Right lung (tissue), 2 donors: ENCODE measurements at regions not wholly inside any gene's neighbourhood (a gene's known extent, or its start where the extent isn't known, plus 50 kb on each side); places are given as distances from the start of the nearest gene placed in this dataset.

Experiments
- DNase-seq, 2 donors: peaks; one replicate each; pipeline ENCODE4 v3.0.0-alpha.2; 2013

DNA sequence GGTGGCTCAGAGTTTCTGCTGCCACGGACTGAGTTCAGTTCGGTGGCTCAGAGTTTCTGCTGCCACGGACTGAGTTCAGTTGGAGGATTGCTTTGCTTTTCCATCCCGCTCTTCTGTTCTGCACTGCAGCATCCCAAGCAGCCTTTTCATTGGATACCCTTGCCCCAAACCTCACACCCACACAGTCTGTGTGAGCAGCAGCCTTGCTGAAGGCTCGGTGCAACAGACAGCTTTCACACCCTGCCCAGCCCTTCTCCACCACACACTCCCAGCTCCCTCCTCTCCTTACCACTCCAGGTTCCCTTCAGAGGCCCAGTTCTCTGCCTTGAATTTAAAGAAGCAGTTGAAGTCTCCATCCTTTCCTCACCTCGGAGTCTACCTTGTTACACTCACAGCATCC lies 52.5 kb upstream of the CHD6 start:
- DNase-seq, result no peak

DNA sequence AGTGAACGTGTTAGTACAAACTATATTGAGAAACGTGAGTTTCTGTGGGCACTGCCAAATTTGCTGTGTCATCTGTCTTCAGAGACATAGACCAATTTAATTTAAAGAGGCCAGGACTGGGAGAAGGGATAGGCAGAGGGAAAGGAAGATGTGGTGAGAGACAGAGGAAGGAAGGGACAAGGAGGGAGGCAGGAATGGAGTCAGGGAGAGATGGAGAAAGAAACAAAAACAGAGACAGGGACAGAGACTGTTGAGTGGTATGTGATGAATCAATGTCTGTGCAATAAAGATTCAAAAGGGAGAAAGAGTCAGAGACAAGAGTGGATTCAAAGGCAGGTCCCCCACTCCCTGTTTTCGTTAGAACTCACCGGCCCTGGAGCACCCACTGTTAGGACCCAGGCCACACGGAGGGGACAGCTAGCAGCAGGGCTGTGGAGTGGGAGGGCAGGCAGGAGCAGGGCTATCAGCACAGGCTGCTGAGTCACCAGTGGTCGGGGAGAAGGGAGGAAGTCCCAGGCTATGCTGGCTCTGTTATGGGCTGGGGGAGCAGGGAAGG lies 51.6 kb upstream of the CHD6 start:
- DNase-seq, result no peak

DNA sequence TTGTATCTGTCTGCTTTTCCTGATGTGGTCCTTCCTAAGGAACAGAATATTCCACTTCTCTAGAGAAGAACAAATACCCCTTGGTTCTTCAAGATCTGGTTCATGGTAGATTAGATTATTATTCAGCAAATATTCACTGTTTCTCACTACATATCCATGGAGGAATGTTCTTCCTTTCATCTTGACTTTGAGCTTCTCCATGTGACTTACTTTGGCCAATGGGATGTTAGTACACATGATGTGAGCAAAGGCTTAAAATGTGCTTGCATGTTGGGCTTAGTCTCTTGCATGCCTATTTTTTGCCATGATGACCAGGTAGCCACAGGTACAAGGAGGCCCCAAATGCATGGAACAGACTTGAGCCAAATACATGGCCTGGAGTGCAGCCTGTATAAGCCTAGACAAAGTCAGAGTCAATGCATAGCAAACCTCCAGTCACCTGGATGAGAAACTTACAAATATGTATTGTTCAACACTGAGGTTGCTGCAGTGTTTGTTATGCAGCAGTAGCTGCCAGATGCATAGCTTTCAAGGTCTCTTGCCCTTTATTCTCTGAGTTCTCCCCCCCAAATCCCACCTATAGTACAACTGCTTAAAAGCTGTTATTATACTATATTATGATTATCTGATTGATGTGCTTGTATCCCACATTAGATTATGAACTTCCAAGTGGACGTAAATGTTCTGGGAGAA lies 50.0 kb upstream of the CHD6 start:
- no peak for DNase-seq
